Spinal cord (tissue), 9 donors: ENCODE measurements at regions not wholly inside any gene's neighbourhood (a gene's known extent, or its start where the extent isn't known, plus 50 kb on each side); places are given as distances from the start of the nearest gene placed in this dataset.

Source experiments
- DNase-seq, 6 donors: peaks; one replicate each; pipeline versions ENCODE4 v3.0.0 to v3.0.0-alpha.2; 2013 to 2015; ENCODE audit warnings: low spot score in 6 of 6, low read depth in 4 of 6
- H3K27ac ChIP-seq: one replicate; pipeline ENCODE4 v1.5.1; 2013; ENCODE audit warnings: low read depth, low read length, control low read depth
- H3K27me3 ChIP-seq: one replicate; pipeline ENCODE4 v1.6.1; 2013; ENCODE audit warnings: low read length; ENCODE audit not compliant: control insufficient read depth, insufficient read depth
- H3K36me3 ChIP-seq: one replicate; pipeline ENCODE4 v1.6.1; 2013; ENCODE audit warnings: low read length; ENCODE audit not compliant: control insufficient read depth, insufficient read depth
- H3K4me1 ChIP-seq: one replicate; pipeline ENCODE4 v1.6.1; 2013; ENCODE audit warnings: low read length; ENCODE audit not compliant: control insufficient read depth, insufficient read depth
- H3K4me3 ChIP-seq: one replicate; pipeline ENCODE4 v1.5.1; 2013; ENCODE audit warnings: low read depth, low read length, control low read depth
- H3K9me3 ChIP-seq: one replicate; pipeline ENCODE4 v1.6.1; 2013; ENCODE audit warnings: low read length; ENCODE audit not compliant: control insufficient read depth, insufficient read depth
- WGBS: methylation state at CpG from one replicate; pipeline ENCODE4 v1.1.5; 2013; ENCODE audit warnings: missing lambda C conversion rate; ENCODE audit not compliant: insufficient coverage; 5-methylcytosine and 5-hydroxymethylcytosine counted together
- donor health status: healthy.

GRCh38 chr1:95685081-95685480 lies 451.1 kb downstream of the RWDD3 start:
- no CpG with 5 or more reads among the region's 2 CpGs for WGBS
- Histone ChIP-seq H3K9me3 (no peaks in the 10 kb centered on the region), H3K4me1 (no peaks in the 10 kb centered on the region), H3K27ac (no peak overlapping the region), H3K27me3 (no peaks in the 10 kb centered on the region), H3K36me3 (no peaks in the 10 kb centered on the region), H3K4me3 (no peak overlapping the region)
- peak in 1 of 6 donors; percentile 41 for DNase-seq

- Histone ChIP-seq H3K27ac (no peak overlapping the region), H3K27me3 (no peaks in the 10 kb centered on the region), H3K4me3 (no peak overlapping the region), H3K4me1 (no peaks in the 10 kb centered on the region), H3K9me3 (no peaks in the 10 kb centered on the region), H3K36me3 (no peaks in the 10 kb centered on the region)
- DNase-seq = no peak
Observed at GRCh38 chr1:95686217-95686616, 452.2 kb downstream of the RWDD3 start.

GRCh38 chr1:95699149-95699953 lies 465.3 kb downstream of the RWDD3 start:
- no CpG with 5 or more reads among the region's 3 CpGs for WGBS
- no peaks in the 10 kb centered on the region for H3K27me3 ChIP-seq
- H3K9me3 ChIP-seq = no peaks in the 10 kb centered on the region
- H3K36me3 ChIP-seq = no peaks in the 10 kb centered on the region
- no peak overlapping the region for H3K27ac ChIP-seq
- no peak overlapping the region for H3K4me3 ChIP-seq
- no peak for DNase-seq
- H3K4me1 ChIP-seq = no peaks in the 10 kb centered on the region

GRCh38 chr1:95701450-95702173 lies 467.6 kb downstream of the RWDD3 start:
- no peak for DNase-seq
- no peak overlapping the region for H3K4me3 ChIP-seq
- H3K4me1 ChIP-seq = no peaks in the 10 kb centered on the region
- H3K36me3 ChIP-seq = no peaks in the 10 kb centered on the region
- H3K27me3 ChIP-seq = no peaks in the 10 kb centered on the region
- H3K27ac ChIP-seq = no peak overlapping the region
- WGBS = 89% methylated on average over 4 of the region's 4 CpGs
- H3K9me3 ChIP-seq = peaks cover 5% of the 10 kb centered on the region

GRCh38 chr1:95703046-95703445 lies 469.0 kb downstream of the RWDD3 start:
- H3K9me3 ChIP-seq = peaks cover 5% of the 10 kb centered on the region
- DNase-seq = no peak
- H3K27me3 ChIP-seq = no peaks in the 10 kb centered on the region
- H3K4me1 ChIP-seq = no peaks in the 10 kb centered on the region
- no peak overlapping the region for H3K27ac ChIP-seq
- no peak overlapping the region for H3K4me3 ChIP-seq
- no peaks in the 10 kb centered on the region for H3K36me3 ChIP-seq

GRCh38 chr1:95716097-95716496 lies 482.1 kb downstream of the RWDD3 start:
- no peaks in the 10 kb centered on the region for H3K4me1 ChIP-seq
- no peaks in the 10 kb centered on the region for H3K9me3 ChIP-seq
- H3K27ac ChIP-seq = no peak overlapping the region
- no peaks in the 10 kb centered on the region for H3K27me3 ChIP-seq
- no peaks in the 10 kb centered on the region for H3K36me3 ChIP-seq
- no peak for DNase-seq
- no peak overlapping the region for H3K4me3 ChIP-seq
- WGBS = no CpG with 5 or more reads among the region's 3 CpGs

GRCh38 chr1:95716550-95716949 lies 482.5 kb downstream of the RWDD3 start:
- DNase-seq = no peak
- Histone ChIP-seq H3K9me3 (no peaks in the 10 kb centered on the region), H3K27ac (no peak overlapping the region), H3K4me3 (no peak overlapping the region), H3K27me3 (no peaks in the 10 kb centered on the region), H3K4me1 (no peaks in the 10 kb centered on the region), H3K36me3 (no peaks in the 10 kb centered on the region)
- 92% methylated on average over 4 of the region's 5 CpGs for WGBS

- Histone ChIP-seq H3K9me3 (no peaks in the 10 kb centered on the region), H3K27ac (no peak overlapping the region), H3K27me3 (no peaks in the 10 kb centered on the region), H3K36me3 (no peaks in the 10 kb centered on the region), H3K4me3 (no peak overlapping the region), H3K4me1 (no peaks in the 10 kb centered on the region)
- DNase-seq = no peak
- no CpG with 5 or more reads among the region's 1 CpG for WGBS
Observed at GRCh38 chr1:95723346-95723745, 489.3 kb downstream of the RWDD3 start.

GRCh38 chr1:95728841-95729240 lies 494.8 kb downstream of the RWDD3 start:
- Histone ChIP-seq H3K36me3 (no peaks in the 10 kb centered on the region), H3K4me3 (no peak overlapping the region), H3K4me1 (no peaks in the 10 kb centered on the region), H3K27ac (no peak overlapping the region), H3K9me3 (no peaks in the 10 kb centered on the region), H3K27me3 (no peaks in the 10 kb centered on the region)
- no peak for DNase-seq
- WGBS = no CpG with 5 or more reads among the region's 2 CpGs

GRCh38 chr1:95730986-95731385 lies 497.0 kb downstream of the RWDD3 start:
- Histone ChIP-seq H3K27me3 (no peaks in the 10 kb centered on the region), H3K36me3 (no peaks in the 10 kb centered on the region), H3K4me3 (no peak overlapping the region), H3K9me3 (no peaks in the 10 kb centered on the region), H3K27ac (no peak overlapping the region), H3K4me1 (no peaks in the 10 kb centered on the region)
- no peak for DNase-seq
- WGBS = no CpG with 5 or more reads among the region's 3 CpGs
